D721Med (cell line): ENCODE measurements at regions not wholly inside any gene's neighbourhood (a gene's known extent, or its start where the extent isn't known, plus 50 kb on each side); places are given as distances from the start of the nearest gene placed in this dataset.

Source experiments
- DNase-seq: peaks from one replicate; pipeline ENCODE4 v3.0.0; 2011; ENCODE audit warnings: low spot score; ENCODE audit not compliant: insufficient read length
- FAIRE-seq: peaks from 2 replicates; lab custom pipeline; 2011; peaks lifted over from hg19 to GRCh38; lab: Jason Lieb, UNC
- CTCF ChIP-seq: IDR thresholded peaks from 2 replicates; pipeline ENCODE4 v1.5.1; 2012; ENCODE audit warnings: mild to moderate bottlenecking, control low read depth; ENCODE audit not compliant: insufficient read depth; ENCODE audit errors: missing control alignments

DNA sequence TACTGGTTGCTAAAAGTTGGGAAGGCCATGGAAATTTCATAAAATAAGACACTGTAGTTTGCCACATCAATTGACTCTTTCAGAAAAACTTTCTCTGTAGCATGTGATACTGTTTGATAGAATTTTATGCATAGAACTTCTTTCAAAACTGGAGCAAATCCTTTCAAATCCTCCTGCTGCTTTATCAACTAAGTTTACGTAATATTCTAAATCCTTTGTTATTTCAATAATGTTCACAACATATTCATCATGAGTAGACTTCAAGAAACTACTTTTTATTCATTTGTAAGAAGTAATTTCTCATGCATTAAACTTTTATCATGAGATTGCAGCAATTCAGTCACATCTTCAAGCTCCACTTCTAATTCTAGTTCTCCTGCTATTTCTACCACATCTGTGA, 199.3 kb downstream of the PCDH18 start:
- TF ChIP-seq CTCF: no peak
- no peak for DNase-seq
- no peak for FAIRE-seq

GRCh38 chr4:137312257-137312656, 220.0 kb downstream of the PCDH18 start:
- DNase-seq (no peak), FAIRE-seq (no peak)
- no peak for TF ChIP-seq CTCF

DNA sequence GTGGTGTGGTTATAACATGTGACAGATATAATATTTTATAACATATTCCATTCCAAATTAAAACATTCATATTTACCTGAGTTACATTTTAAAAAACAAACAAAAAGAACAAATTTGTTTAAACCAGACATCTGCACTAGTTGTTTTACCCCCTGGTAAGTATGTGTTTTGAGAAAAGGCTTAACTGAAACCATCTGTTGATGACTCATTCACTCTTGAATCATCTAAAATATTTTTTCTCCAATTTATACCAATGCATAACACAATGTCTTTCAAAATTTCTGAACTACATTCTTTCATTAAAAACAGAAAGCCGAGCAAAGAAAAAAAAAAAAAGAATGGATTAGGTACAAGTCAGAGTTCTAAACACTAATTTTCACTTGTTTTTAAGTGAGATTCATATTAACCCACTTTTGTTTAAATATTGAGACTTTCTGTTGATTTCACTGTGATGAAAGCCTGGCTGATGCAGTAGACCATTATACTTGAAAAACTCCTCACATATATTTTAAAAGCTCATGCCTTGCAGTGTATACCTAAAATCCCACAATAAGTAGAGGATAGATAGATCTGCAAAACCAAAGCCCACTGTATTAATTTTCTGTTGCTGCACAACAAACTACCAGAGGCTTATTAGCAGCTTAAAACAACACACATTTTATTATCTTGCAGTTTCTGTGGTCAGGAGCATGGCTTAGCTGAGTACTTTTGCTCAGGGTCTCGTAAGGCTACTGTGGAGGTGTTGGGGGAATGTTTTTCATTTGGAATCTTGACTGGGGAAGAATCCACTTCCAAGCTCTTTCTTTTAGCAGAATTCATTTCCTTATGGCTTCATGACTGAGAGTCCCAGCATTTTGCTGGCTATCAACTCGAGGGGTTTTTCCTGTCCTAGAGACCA, 221.5 kb downstream of the PCDH18 start:
- DNase-seq (no peak), FAIRE-seq (no peak)
- no peak for TF ChIP-seq CTCF

DNA sequence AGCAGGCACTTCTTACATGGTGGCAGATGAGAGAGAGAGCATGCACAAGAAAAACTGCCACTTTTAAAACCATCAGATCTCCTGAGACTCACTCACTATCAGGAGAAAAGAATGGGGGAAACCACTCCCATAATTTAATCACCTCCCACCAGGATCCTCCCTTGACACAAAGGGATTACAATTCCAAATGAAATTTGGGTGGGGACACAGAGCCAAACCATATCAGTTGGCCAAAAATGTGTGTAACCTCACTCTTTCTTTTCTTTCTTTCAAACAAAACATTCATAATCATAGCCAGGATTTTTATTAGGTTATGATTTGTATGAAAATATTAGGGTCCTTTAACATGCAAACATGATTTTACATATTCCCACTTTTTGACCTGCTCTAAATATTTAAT, 222.1 kb downstream of the PCDH18 start:
- DNase-seq (no peak), FAIRE-seq (no peak)
- TF ChIP-seq CTCF: no peak

DNA sequence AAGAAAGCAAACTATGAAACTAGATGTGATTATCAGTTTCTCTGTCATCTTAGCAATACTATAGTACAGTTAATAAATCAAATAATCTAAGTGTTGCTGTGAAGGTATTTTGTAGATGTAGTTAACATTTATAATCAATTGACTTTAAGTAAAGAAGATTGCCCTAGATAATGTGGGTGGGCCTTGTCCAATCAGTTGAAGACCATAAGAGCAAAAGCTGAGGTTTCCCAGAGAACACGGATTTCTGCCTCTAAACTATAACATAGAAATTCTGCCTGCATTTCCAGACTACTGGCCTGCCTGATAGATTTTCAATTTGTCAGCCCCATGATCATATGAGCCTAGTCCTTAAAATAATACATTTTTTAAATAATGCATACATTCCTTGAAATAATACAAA, 222.9 kb downstream of the PCDH18 start:
- DNase-seq (no peak), FAIRE-seq (no peak)
- TF ChIP-seq CTCF: no peak

GRCh38 chr4:137307806-137308205, 224.5 kb downstream of the PCDH18 start:
- no peak for DNase-seq
- no peak for TF ChIP-seq CTCF
- no peak for FAIRE-seq

GRCh38 chr4:137300776-137301175, 231.5 kb downstream of the PCDH18 start:
- DNase-seq (no peak), FAIRE-seq (no peak)
- no peak for TF ChIP-seq CTCF
